ENCODE measurements at regions not wholly inside any gene's neighbourhood (a gene's known extent, or its start where the extent isn't known, plus 50 kb on each side); places are given as distances from the start of the nearest gene placed in this dataset.

- Histone ChIP-seq H3K36me3 (ENCODE audit: control insufficient read depth in 2 of 2, insufficient read depth in 1 of 2, low read length in 2 of 2) (no peaks in the 10 kb centered on the region), H3K4me3 (ENCODE audit: low read depth, low read length) (no peak overlapping the region), H3K9me3 (ENCODE audit: control insufficient read depth, insufficient read depth, low read depth, low read length) (no peaks in the 10 kb centered on the region), H3K27ac (ENCODE audit: extremely low read depth, low read depth, low read length) (no peak overlapping the region), H3K4me1 (ENCODE audit: control insufficient read depth, insufficient read depth, low read length) (no peaks in the 10 kb centered on the region)
- no peak for TF ChIP-seq GFI1B (tag by site-specific recombination; IDR thresholded peaks at IDR 0.05)
- TF ChIP-seq ZNF140 (tag by site-specific recombination; IDR thresholded peaks at IDR 0.05): no peak
- no peak for TF ChIP-seq ZNF830 (tag by site-specific recombination; IDR thresholded peaks at IDR 0.05; ENCODE audit: low read depth)
- no peak for TF ChIP-seq ZFHX2 (tag by site-specific recombination; conservative IDR thresholded peaks at IDR 0.05)
- no peak for TF ChIP-seq CTCF (tag by site-specific recombination; IDR thresholded peaks at IDR 0.05)
- no peak for TF ChIP-seq REPIN1 (tag by site-specific recombination; IDR thresholded peaks at IDR 0.05; ENCODE audit: low read depth)
- TF ChIP-seq ZNF768 (tag by site-specific recombination; IDR thresholded peaks at IDR 0.05): no peak
- no peak for TF ChIP-seq ZNF692 (tag by site-specific recombination; IDR thresholded peaks at IDR 0.05)
- no peak for TF ChIP-seq MYNN (tag by site-specific recombination; IDR thresholded peaks at IDR 0.05; ENCODE audit: borderline replicate concordance)
- CTCF ChIA-PET: no interaction called here
- POLR2A ChIA-PET: no interaction called here
Observed at GRCh38 chr2:21836261-21836660, 712.5 kb downstream of the TDRD15 start.

- Histone ChIP-seq H3K9me3 (ENCODE audit: control insufficient read depth, insufficient read depth, low read depth, low read length) (no peaks in the 10 kb centered on the region), H3K4me1 (ENCODE audit: control insufficient read depth, insufficient read depth, low read length) (no peaks in the 10 kb centered on the region), H3K4me3 (ENCODE audit: low read depth, low read length) (no peak overlapping the region), H3K36me3 (ENCODE audit: control insufficient read depth in 2 of 2, insufficient read depth in 1 of 2, low read length in 2 of 2) (no peaks in the 10 kb centered on the region), H3K27ac (ENCODE audit: extremely low read depth, low read depth, low read length) (no peak overlapping the region)
- ChIA-PET CTCF (no interaction called here), POLR2A (no interaction called here)
- TF ChIP-seq SCRT2 (tag by site-specific recombination; IDR thresholded peaks at IDR 0.05): no peak
Observed at GRCh38 chr2:21836719-21837118, 713.0 kb downstream of the TDRD15 start.

- Histone ChIP-seq H3K4me3 (ENCODE audit: low read depth, low read length) (no peak overlapping the region), H3K4me1 (ENCODE audit: control insufficient read depth, insufficient read depth, low read length) (no peaks in the 10 kb centered on the region), H3K36me3 (ENCODE audit: control insufficient read depth in 2 of 2, insufficient read depth in 1 of 2, low read length in 2 of 2) (no peaks in the 10 kb centered on the region), H3K27ac (ENCODE audit: extremely low read depth, low read depth, low read length) (no peak overlapping the region), H3K9me3 (ENCODE audit: control insufficient read depth, insufficient read depth, low read depth, low read length) (no peaks in the 10 kb centered on the region)
- POLR2A ChIA-PET: no interaction called here
- CTCF ChIA-PET: no interaction called here
- no peak for TF ChIP-seq ZNF174 (tag by site-specific recombination; IDR thresholded peaks at IDR 0.05)
- TF ChIP-seq ZNF677 (tag by site-specific recombination; IDR thresholded peaks at IDR 0.05): no peak
- no peak for TF ChIP-seq YY2 (tag by site-specific recombination; IDR thresholded peaks at IDR 0.05)
- no peak for TF ChIP-seq ZNF23 (tag by site-specific recombination; IDR thresholded peaks at IDR 0.05; ENCODE audit: borderline replicate concordance)
- no peak for TF ChIP-seq ZNF664 (tag by site-specific recombination; IDR thresholded peaks at IDR 0.05)
- TF ChIP-seq ZSCAN18 (tag by site-specific recombination; IDR thresholded peaks at IDR 0.05): no peak
- no peak for TF ChIP-seq KLF9 (tag by site-specific recombination; IDR thresholded peaks at IDR 0.05; ENCODE audit: low read depth)
- no peak for TF ChIP-seq PRDM10 (tag by site-specific recombination; IDR thresholded peaks at IDR 0.05)
- TF ChIP-seq ZNF18 (tag by site-specific recombination; IDR thresholded peaks at IDR 0.05): no peak
Observed at GRCh38 chr2:21837168-21837960, 713.6 kb downstream of the TDRD15 start.

All from HEK293 (cell line).